B cell (primary cell): ENCODE measurements at regions not wholly inside any gene's neighbourhood (a gene's known extent, or its start where the extent isn't known, plus 50 kb on each side); places are given as distances from the start of the nearest gene placed in this dataset.

Experiments
- ATAC-seq: fragments of 200-7000 bp; cut with Tn5 transposase; one replicate; pipeline ENCODE4 v1.10.0; 2021; ENCODE audit warnings: low read depth, mild to moderate bottlenecking, moderate number of reproducible peaks, moderate library complexity
- CTCF ChIA-PET: fragments of 350-600 bp; sonication (Branson Sonifier 250); formaldehyde crosslinking; loops from one replicate; lab custom pipeline; 2021; ENCODE audit warnings: antibody characterized with exemption, inconsistent platforms; lab: Charles Lee
- POLR2A ChIA-PET: fragments of 350-600 bp; sonication (Branson Sonifier 250); formaldehyde crosslinking; loops from one replicate; lab custom pipeline; 2021; ENCODE audit warnings: antibody characterized with exemption; lab: Charles Lee
- DNase-seq: peaks from one replicate; pipeline ENCODE4 v3.0.0; 2013
- H2AFZ ChIP-seq: 2 replicates; pipeline ENCODE4 v1.6.1; 2012; ENCODE audit warnings: mild to moderate bottlenecking, low read depth, low read length; ENCODE audit not compliant: insufficient read depth, poor library complexity, severe bottlenecking
- H3K27ac ChIP-seq, 2 donors: 1 replicate in 1 of 2; 2 replicates in 1 of 2; pipeline ENCODE4 v1.5.1; 2012 to 2013; ENCODE audit warnings: low read length in 2 of 2, mild to moderate bottlenecking in 2 of 2, moderate library complexity in 1 of 2
- H3K27me3 ChIP-seq, 4 experiments: fragments of 200-600 bp in 1 of 4; sonication (generic) in 1 of 4; replicated peaks in 1 of 4; 1 replicate in 2 of 4; 2 replicates in 2 of 4; pipeline versions ENCODE4 v1.6.1 to v1.7.0; 2013 to 2016; ENCODE audit warnings: low read length in 3 of 4, mild to moderate bottlenecking in 2 of 4, mixed read lengths in 1 of 4, moderate library complexity in 1 of 4; ENCODE audit not compliant: insufficient read depth in 4 of 4, control insufficient read depth in 3 of 4; ENCODE audit errors: control extremely low read depth in 1 of 4
- H3K36me3 ChIP-seq, 2 experiments: replicated peaks in 1 of 2; 1 replicate in 1 of 2; 2 replicates in 1 of 2; pipeline versions ENCODE4 v1.6.1 to v1.7.1; 2013; ENCODE audit warnings: low read length in 1 of 2; ENCODE audit not compliant: insufficient read depth in 2 of 2, control insufficient read depth in 1 of 2; ENCODE audit errors: control extremely low read depth in 1 of 2, extremely low read depth in 1 of 2
- H3K4me1 ChIP-seq, 2 donors: fragments of 200-600 bp in 1 of 2; sonication (generic) in 1 of 2; 1 replicate in 1 of 2; 2 replicates in 1 of 2; pipeline versions ENCODE4 v1.5.1 to v1.6.1; 2013 to 2017; ENCODE audit warnings: low read length in 2 of 2; ENCODE audit not compliant: control insufficient read depth in 2 of 2, insufficient read depth in 2 of 2
- H3K4me2 ChIP-seq: replicated peaks from 2 replicates; pipeline ENCODE3; 2012; ENCODE audit warnings: mild to moderate bottlenecking, low read depth, low read length; ENCODE audit not compliant: poor library complexity, severe bottlenecking
- H3K4me3 ChIP-seq, 5 experiments: fragments of 200-600 bp in 1 of 5; sonication (generic) in 1 of 5; 1 replicate in 3 of 5; 2 replicates in 2 of 5; pipeline versions ENCODE4 v1.5.1 to v1.7.0; 2011 to 2016; ENCODE audit warnings: low read length in 4 of 5, mild to moderate bottlenecking in 4 of 5, low read depth in 2 of 5, control low read depth in 1 of 5, moderate library complexity in 1 of 5; ENCODE audit not compliant: insufficient read depth in 1 of 5; ENCODE audit errors: control extremely low read depth in 1 of 5, extremely low read depth in 1 of 5
- H3K79me2 ChIP-seq: fragments of 200-600 bp; sonication (generic); one replicate; pipeline ENCODE4 v1.6.0; 2016; ENCODE audit warnings: low read length; ENCODE audit not compliant: control insufficient read depth, insufficient read depth
- H3K9ac ChIP-seq: fragments of 200-600 bp; sonication (generic); 2 replicates; pipeline ENCODE4 v1.6.1; 2017; ENCODE audit warnings: mild to moderate bottlenecking, low read length, moderate library complexity
- H3K9me3 ChIP-seq, 3 donors: one replicate each; pipeline versions ENCODE4 v1.6.1 to v1.7.1; 2013; ENCODE audit warnings: low read length in 2 of 3; ENCODE audit not compliant: control insufficient read depth in 2 of 3, insufficient read depth in 1 of 3; ENCODE audit errors: control extremely low read depth in 1 of 3
- H4K20me1 ChIP-seq: 2 replicates; pipeline ENCODE4 v1.6.0; 2012; ENCODE audit warnings: mild to moderate bottlenecking, low read length; ENCODE audit not compliant: insufficient read depth, control insufficient read depth, poor library complexity, severe bottlenecking
- H3K27ac Mint-ChIP-seq: one replicate; pipeline ENCODE4 v1.8.0; 2021; ENCODE audit warnings: mixed read lengths
- H3K27me3 Mint-ChIP-seq: one replicate; pipeline ENCODE4 v1.8.0; 2021; ENCODE audit warnings: mixed read lengths
- H3K4me1 Mint-ChIP-seq: one replicate; pipeline ENCODE4 v1.8.0; 2021; ENCODE audit warnings: mixed read lengths
- H3K4me3 Mint-ChIP-seq: one replicate; pipeline ENCODE4 v1.8.0; 2021; ENCODE audit warnings: mixed read lengths
- H3K9me3 Mint-ChIP-seq: one replicate; pipeline ENCODE4 v1.8.0; 2022; ENCODE audit warnings: mixed read lengths; ENCODE audit not compliant: insufficient read depth
- EZH2 ChIP-seq: IDR thresholded peaks from 2 replicates; pipeline ENCODE4 v1.6.1; 2012; ENCODE audit warnings: borderline replicate concordance, low read depth, mild to moderate bottlenecking, moderate library complexity, low read length; ENCODE audit not compliant: insufficient read depth, poor library complexity, severe bottlenecking
- WGBS: methylation state at CpG from one replicate; pipeline ENCODE4 v1.1.5; 2013; ENCODE audit warnings: missing lambda C conversion rate; ENCODE audit not compliant: insufficient coverage; 5-methylcytosine and 5-hydroxymethylcytosine counted together
- intact Hi-C: fragments of 100-400 bp; cut with micrococcal nuclease; formaldehyde crosslinking; loops from one replicate; pipeline ENCODE4 v1.10.0; 2022
- TF ChIP-seq, protein P1 (sequence below): fragments of 200-600 bp; IDR thresholded peaks from one replicate; pipeline ENCODE4 v1.8.0; 2022; ENCODE audit warnings: antibody characterized with exemption, mild to moderate bottlenecking

DNA sequence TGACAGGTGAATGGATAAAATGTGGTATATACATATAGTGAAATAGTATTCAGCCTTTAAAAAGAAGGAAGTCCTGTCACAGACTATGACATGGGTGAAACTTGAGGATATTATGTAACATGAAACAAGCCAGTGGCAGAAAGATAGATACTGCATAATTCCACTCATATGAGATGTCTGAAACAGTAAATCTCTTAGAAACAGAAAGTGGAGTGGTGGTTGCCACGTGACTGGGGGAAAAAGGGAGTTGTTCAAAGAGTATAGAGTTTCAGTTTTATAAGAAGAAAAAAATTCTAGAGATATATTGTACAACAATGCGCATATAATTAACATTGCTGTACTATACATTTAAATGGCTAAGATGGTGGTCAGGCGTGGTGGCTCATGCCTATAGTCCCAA is 178.2 kb upstream of the ATP5MC3 start:
- H3K27ac Mint-ChIP-seq: no peak overlapping the region
- Histone ChIP-seq H3K27ac (no peak overlapping the region), H3K4me2 (no peak overlapping the region), H3K4me3 (no peak overlapping the region), H3K27me3 (peaks cover 0 to 3% (median 0%) of the 10 kb centered on the region in 4 experiments), H2AFZ (no peak overlapping the region), H4K20me1 (no peaks in the 10 kb centered on the region), H3K9ac (no peak overlapping the region), H3K9me3 (no peaks in the 10 kb centered on the region), H3K4me1 (no peaks in the 10 kb centered on the region), H3K36me3 (no peaks in the 10 kb centered on the region), H3K79me2 (no peaks in the 10 kb centered on the region)
- H3K27me3 Mint-ChIP-seq: peaks cover 11% of the 10 kb centered on the region
- ATAC-seq (no peak), DNase-seq (no peak)
- no peaks in the 10 kb centered on the region for H3K9me3 Mint-ChIP-seq
- no peak overlapping the region for H3K4me3 Mint-ChIP-seq
- TF ChIP-seq EZH2: no peak
- TF ChIP-seq, protein P1, sequence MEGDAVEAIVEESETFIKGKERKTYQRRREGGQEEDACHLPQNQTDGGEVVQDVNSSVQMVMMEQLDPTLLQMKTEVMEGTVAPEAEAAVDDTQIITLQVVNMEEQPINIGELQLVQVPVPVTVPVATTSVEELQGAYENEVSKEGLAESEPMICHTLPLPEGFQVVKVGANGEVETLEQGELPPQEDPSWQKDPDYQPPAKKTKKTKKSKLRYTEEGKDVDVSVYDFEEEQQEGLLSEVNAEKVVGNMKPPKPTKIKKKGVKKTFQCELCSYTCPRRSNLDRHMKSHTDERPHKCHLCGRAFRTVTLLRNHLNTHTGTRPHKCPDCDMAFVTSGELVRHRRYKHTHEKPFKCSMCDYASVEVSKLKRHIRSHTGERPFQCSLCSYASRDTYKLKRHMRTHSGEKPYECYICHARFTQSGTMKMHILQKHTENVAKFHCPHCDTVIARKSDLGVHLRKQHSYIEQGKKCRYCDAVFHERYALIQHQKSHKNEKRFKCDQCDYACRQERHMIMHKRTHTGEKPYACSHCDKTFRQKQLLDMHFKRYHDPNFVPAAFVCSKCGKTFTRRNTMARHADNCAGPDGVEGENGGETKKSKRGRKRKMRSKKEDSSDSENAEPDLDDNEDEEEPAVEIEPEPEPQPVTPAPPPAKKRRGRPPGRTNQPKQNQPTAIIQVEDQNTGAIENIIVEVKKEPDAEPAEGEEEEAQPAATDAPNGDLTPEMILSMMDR: no peak
- ChIA-PET CTCF (no interaction called here), POLR2A (no interaction called here)
- no CpG with 5 or more reads among the region's 3 CpGs for WGBS
- intact Hi-C loops: no loop called here
- H3K4me1 Mint-ChIP-seq: no peaks in the 10 kb centered on the region

DNA sequence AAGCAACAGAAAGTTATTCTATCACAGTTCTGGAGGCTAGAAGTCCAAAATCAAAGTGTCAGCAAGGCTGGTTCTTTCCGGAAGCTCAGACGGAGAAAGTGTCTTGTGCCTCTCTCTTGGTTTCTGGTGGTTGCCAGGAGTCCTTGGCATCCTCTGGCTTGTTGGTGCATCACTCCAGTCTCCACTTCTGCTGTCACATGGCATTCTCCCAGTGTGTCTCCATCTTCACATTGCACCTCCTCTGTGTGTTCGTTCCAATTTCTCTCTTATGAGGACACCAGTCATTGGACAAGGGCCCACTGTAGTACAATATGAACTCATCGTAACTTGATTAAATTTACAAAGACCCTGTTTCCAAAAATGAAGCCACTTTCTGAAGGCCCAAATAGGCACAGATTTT is 175.4 kb upstream of the ATP5MC3 start:
- no peaks in the 10 kb centered on the region for H3K4me1 ChIP-seq
- TF ChIP-seq, protein P1: no peak
- no peak for TF ChIP-seq EZH2
- H3K27me3 ChIP-seq: peaks cover 0 to 5% (median 0%) of the 10 kb centered on the region in 4 experiments
- no peak for DNase-seq
- H4K20me1 ChIP-seq: no peaks in the 10 kb centered on the region
- no peak overlapping the region for H3K4me2 ChIP-seq
- intact Hi-C loops: no loop called here
- H3K4me3 Mint-ChIP-seq: no peak overlapping the region
- ATAC-seq: no peak
- no peaks in the 10 kb centered on the region for H3K79me2 ChIP-seq
- no peak overlapping the region for H3K9ac ChIP-seq
- no peaks in the 10 kb centered on the region for H3K36me3 ChIP-seq
- H3K4me3 ChIP-seq: no peak overlapping the region
- WGBS: 93% methylated on average over 4 of the region's 4 CpGs
- H3K4me1 Mint-ChIP-seq: no peaks in the 10 kb centered on the region
- no peak overlapping the region for H3K27ac ChIP-seq
- CTCF ChIA-PET: no interaction called here
- no peaks in the 10 kb centered on the region for H3K9me3 ChIP-seq
- POLR2A ChIA-PET: no interaction called here
- H3K27me3 Mint-ChIP-seq: peaks cover 23% of the 10 kb centered on the region
- H3K9me3 Mint-ChIP-seq: no peaks in the 10 kb centered on the region
- no peak overlapping the region for H3K27ac Mint-ChIP-seq
- H2AFZ ChIP-seq: no peak overlapping the region
